AG08396 (cell line): ENCODE measurements at regions not wholly inside any gene's neighbourhood (a gene's known extent, or its start where the extent isn't known, plus 50 kb on each side); places are given as distances from the start of the nearest gene placed in this dataset.
A peak's percentile ranks its signal among the peaks of the same experiment; 100 is the strongest.
"Not testable (repeated sequence)": the region's sequence is repeated elsewhere in the genome, so short reads cannot be mapped to it uniquely, and the experiment has no call there.

ENCODE experiments used
- DNase-seq: peaks from one replicate; pipeline ENCODE4 v3.0.0; 2012; ENCODE audit warnings: low spot score, mixed read lengths

DNA sequence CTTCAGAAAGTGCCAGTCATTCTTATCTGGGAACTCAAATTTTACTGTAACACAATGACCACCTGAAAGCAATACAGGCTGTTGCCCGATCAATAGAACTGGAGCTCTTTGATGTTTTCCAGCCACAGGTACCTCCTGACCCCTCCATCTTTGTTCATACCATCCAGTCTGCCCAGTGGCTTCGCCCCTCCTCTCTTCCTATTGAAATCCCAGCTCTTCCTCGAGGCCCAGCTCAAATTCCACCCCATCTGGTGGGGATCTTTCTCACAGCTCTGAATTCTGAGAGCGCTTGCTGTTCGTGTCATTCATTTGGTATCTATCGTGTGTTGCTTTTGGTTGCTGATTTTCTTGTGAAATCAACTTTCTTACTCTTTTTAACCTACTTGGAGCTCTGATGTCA, 87.9 kb upstream of the CNKSR3 start:
- DNase-seq, result no peak

DNA sequence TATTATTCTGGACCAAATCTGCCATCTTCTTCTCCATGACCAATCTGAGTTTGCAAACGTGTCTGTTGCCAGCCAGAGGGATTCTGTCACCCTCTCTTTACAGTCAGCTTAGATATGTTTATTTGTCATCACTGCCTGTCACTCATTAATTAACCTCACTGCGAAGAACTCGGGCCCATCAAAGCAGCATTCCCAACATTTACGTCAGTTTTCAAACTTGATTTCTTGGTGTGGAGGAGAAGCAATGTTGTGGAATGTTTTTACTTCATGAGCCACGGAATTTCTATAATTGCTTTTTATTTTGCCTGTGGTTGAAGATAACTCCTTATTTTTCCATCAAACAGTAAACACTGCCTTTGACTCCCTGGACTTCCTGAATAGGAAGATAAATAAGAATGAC, 91.8 kb upstream of the CNKSR3 start:
- DNase-seq, result no peak

DNA sequence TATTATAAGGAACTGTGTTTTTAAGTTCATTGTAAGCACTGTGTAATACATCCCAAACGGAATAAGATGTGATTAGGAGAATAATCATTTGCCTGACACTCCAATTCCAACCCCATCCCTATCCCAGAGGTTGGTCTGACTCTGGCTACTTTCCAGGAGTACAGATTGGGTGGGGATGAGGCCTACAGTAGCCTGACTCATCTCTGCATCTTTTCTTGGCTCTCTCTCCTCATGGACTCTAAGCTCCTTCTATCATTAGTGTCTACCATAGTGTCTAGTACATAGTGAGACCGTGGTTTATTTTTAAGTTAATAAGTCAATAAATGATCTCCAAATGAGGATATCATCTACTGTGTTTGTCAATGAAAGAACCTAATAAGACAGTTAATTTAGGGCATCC, 92.2 kb upstream of the CNKSR3 start:
- DNase-seq, result no peak

DNA sequence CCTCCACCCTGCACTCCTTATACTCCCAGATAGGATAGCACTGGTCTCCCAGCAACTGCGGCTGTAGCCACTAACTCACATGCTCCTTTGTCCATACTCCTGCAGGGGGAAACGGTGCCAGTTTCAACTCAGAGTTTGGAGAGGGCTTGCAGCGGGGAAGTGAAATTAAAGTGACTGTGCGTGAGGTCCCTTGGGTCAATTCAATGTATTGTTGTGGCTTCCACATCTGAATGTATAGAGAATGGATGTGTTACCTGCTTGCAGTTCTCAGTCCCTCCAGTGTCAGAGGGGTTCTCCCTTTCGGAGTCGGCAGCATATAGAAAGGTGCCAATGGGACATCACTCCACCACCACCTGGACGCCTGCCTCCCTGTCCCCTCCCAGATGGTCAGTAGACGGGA, 93.6 kb upstream of the CNKSR3 start:
- no peak for DNase-seq

DNA sequence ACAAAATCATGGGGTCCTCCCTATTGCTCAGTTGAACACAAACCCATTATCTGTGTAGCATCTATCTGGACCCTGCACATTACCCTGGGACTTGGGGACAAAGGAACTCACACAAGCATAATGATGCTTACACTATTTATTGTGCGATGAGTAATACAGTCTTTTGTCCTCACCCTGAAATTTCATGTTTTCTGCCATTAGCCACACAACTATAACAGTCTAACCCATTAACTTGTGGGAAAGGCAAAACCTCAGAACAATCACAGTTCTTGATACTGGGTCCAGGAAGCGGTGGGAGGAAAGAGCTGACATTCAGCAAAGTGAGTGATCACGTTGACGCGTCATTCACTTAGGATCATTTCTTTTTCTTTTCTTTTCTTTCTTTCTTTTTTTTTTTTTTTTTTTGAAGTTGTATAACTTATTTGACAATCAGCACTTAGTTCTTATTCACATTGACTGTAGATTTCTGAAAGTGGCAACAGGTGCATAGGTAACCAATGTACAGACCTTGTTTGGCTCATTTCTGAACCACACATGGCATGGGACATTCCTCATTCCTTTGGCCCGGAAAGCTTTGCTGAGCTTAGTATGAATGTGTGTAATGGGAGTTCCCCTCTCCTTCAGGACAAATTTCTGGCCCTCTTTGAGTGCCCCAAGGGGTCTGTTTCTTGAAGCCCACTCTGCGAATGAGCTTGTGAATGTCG, 94.8 kb upstream of the CNKSR3 start:
- DNase-seq, result no peak

DNA sequence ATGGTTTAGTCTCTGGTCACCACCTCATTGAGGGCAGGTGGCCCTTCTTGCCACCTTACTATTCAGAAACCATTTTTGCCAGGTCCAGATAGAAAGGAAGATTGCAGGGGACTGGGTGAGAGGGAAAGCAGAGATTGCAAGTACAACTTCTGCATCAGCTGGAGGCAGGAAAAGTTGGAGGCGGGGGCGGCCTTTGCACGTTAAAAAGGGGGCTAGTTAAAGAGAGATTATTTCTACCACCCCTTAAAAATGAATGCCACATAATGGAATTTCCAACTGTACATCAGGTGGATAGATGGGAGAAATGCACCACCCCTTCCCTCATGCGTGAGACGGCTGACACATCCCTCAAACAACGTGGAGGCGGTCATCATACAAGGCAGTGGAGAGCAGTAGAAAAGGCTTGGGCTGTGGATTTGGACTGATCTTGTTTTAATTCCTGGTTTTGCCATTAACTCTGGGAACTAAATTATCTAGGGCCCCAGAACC, 95.4 kb upstream of the CNKSR3 start:
- DNase-seq, result no peak

DNA sequence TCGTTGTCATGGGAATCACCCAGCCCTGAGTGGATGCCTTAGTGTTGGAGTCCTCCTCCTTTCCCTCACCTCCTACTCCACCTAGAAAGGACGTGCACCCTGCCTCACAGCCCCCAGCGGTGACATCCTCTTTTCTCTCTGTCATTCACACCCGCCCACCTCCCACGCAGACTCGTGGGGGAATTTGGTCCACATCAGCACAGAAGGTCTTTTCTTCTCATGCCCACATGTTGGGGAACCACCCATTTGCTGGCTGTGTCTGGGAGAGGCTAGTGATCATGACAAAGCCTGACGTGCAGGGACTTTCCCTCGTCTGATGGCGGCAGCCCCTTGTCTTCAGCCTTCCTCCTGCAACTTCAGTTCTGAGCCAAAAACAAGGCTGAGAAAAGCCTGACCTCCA, 96.0 kb upstream of the CNKSR3 start:
- no peak for DNase-seq

DNA sequence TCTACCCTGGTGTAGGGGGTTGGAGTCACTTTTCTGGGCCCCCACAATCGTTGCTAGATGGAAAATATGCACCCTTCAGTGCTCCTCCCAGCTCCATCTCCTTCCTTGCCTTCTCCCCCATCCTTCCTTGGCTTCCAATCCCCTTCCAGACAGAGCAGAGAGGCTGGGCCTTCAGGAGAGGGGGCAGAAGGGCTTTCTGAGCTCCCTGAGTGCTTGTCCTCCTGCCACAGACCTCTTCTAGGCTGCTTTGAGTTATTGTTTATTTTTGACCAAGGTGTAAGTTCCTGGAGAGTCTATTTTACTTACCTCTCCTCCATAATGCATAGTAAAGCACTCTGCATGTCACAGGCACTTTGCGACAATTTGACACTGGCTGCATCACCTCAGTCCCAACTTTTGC, 96.4 kb upstream of the CNKSR3 start:
- no peak for DNase-seq

DNA sequence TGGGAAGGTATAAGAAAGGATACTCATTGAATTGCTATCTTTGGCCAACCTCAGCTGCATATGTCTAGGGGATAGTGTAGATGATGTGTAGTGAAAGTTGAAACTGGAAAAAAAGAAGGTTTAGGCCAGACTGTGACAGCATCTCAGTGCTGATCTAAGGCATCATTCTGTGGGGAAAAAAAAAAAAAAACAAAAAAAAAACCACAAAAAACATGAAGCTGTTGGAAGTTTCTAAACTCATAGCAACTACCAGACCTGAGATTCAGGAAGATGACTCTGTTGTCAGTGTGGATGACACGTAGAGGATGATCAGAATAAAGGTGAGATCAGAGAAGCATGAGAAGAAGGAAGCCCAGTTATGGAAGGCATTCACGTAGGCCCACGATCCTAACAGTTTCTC, 100.8 kb upstream of the CNKSR3 start:
- DNase-seq, result no peak

DNA sequence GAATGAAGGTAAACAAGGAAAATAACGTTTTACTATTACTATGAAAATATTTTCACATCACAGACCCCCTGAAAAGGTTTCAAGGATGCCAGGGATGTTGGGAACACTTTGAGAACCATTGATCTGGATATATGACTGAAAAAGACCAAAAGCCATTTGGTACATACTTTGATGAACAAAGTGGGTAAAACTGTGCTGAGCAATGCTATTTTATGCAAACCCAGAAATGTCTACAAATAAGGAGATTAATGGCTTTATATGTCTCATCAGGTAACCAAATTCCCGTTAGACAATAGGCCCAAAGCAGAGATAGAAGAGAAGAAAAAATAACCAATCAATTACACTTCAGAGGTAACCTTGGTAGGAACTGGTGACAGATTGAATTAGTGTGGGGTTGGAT, 101.4 kb upstream of the CNKSR3 start:
- DNase-seq, result no peak

DNA sequence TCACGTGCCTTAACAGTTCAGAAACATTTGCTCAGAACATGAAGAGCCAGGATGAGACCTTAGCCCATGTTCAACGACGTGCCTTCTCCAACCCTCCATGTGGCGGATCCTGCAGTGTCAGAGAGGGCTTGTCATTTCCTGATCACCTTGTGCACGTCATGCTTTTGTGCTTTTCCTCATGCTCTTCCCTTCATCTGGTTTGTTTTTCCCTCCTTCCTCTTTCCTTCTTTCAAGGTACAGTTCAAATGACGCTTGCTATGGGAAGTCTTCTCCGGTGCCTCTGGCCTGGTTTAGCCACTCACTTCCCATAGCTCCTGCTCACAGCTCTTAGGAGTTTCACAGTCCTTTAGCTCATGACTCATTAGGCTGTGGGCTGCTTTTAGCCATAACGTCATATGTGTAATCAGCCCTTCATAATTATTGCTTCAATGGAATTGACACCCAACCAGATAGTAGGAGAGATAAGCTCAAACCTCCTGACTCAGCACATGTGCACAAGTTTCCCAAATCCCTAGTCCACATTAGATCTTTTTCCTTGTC, 102.7 kb upstream of the CNKSR3 start:
- DNase-seq, result peak; percentile 40

DNA sequence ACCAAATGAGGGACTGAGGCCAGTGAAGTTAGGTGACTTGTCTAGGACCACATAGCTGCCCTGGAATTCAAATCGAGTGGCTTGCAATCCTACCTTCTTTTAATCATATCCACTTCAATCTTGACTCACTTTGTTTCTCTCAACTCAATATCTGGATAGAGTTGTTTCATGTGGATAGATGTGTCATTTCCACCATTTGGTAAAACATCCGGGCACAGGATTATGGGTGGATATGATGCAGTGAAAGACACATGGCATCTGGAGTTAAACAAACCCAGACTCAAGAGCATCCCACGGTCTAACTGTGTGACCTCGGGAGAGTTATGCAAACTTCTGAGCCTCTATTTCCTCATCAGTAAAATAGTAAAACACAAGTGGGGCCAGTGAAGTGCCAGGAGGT, 103.6 kb upstream of the CNKSR3 start:
- no peak for DNase-seq

DNA sequence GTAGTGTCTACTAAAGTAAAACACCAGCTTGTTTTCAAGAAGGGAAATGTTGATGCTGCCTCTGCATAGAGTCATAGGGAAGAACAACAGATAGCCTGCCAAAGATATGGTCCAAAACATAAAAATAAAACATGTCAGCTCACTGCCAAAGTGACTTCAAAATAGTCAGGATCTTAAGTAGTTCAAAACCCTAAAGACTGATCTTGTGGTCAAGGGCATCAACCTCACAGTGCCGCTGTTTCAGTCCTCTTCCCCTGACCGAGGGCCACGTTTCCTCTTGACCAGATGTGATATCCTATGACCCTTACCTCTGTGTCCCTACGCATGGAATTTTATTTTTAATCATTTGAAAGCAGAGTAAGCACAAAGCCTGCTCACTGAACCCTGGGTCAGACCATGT, 104.2 kb upstream of the CNKSR3 start:
- DNase-seq, result no peak

DNA sequence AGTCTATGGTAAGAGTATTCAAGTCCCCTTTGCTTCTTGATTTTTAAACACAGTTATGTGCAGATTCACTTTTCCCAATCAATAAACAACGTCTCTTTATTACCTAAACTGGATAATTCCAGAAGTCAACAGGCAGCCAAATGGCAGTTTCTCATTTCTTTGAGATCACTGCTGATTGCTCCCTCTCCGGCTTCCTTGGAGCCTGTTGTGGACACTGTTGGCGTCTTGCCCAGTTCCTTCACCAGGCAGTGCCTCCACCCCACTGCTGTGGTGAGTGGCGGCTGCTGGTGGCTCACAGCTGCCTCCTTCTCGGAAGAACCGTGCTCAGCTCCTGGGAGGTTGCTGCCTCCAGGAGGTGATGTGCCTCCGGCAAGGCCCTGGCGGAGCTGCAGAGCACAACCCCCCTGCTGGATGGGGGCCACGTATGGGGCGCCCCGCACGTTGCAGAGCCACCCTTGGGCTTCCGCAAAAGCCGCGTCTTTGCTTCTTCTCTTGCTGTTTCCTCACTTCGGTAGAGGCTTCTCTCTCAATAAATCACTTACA, 105.1 kb upstream of the CNKSR3 start:
- peak; percentile 69 for DNase-seq

DNA sequence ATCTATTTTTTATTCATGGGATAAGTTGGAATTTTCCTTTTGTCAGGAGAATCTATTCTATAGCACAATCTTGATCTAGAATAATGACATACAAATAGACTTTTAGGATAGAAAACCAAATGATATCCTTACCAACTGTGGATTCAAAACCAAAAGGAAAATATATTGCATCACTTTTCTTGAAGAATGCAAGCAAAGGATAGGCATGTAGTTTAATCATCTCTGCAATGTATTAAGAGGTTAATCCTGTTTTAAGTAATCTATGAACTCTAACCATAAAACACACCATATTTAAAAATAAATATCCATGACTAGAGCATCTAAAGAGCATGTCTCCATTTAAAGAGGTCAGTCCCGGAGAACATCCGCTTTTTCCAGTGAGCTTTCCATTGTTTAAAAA, 106.7 kb upstream of the CNKSR3 start:
- no peak for DNase-seq

DNA sequence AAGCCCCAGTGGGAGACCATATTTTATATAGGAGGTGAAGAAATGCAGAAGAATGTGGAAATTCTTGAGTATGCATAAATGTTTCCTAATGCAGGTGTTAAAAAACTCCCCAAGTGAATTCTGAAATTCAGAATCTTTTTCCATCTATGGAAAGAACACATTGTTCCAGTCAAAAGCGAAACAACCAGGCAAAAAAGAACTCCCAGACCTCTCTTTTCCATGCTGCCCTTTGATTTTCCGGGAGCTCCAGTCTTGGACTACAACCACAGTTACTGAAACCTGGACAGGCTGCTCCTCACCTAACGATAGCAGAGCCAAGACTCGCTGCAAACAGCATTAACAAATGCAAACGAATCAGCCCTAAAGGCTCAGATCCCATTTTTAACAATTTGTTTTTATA, 108.7 kb upstream of the CNKSR3 start:
- no peak for DNase-seq

DNA sequence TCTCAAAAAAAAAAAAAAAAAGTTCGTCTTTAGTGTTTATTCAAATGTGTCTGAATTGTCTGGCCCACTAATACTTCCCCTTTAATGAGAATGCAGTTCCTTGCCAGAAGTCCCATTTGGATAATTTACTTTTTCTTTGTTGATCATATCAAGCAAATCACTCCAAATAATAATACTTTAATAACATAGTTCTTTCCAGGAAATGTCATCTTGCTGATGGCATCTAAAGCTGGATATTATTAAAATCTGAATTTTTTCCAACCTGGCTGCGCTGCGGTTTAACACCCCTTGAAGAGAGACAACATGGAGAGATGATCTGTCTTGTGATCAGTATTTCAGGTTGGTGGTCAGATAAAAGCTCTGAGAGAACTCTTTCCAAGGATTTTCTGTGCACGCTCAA, 111.2 kb upstream of the CNKSR3 start:
- no peak for DNase-seq

DNA sequence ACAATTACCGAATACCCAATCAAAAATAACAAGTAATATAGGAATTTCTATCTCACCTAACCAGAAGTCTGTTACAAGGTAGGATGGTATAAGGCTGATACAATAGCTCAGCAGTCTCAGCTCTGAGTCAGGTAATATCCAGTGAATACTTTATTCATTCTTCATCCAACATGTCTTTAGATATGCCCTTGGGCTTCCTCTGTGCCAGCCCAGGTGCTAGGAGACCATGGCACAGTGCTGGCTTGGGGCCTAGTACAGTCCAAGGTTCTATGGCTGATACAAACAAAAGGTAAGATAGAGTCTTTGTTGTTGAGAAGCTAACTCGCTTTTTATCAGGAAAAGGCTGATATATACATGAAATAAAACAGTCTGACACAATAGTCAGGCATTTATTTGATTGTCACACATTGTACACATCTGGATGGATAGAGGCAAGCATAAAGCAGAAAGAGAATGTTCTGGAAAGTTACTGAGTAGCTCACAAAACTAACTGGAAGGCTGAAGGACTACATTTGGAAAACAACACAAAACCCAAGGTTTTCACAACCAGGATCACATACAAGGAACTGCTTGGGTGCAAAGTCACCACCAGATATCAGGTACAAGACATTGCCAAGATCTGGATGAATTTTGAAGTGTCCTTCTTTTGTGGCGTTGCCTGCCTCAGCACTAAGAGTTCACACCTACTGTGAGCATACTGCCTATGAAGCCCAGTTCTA, 110.4 kb upstream of the SCAF8 start:
- DNase-seq, result no peak

DNA sequence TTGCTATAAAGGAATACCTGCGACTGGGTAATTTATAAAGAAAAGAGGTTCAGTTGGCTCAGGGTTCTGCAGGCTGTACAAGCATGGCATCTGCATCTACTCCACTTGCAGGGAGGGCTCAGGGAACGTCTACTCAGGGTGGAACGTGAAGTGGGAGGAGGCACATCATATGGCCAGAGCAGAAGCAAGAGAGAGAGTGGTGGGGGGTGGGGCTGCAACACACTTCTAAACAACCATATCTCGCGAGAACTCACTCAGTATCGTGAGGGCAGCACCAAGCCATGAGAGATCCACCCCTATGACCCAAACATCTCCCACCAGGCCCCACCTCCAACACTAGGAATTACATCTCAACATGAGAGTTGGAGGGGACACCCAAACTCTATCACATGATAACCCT, 109.8 kb upstream of the SCAF8 start:
- no peak for DNase-seq

DNA sequence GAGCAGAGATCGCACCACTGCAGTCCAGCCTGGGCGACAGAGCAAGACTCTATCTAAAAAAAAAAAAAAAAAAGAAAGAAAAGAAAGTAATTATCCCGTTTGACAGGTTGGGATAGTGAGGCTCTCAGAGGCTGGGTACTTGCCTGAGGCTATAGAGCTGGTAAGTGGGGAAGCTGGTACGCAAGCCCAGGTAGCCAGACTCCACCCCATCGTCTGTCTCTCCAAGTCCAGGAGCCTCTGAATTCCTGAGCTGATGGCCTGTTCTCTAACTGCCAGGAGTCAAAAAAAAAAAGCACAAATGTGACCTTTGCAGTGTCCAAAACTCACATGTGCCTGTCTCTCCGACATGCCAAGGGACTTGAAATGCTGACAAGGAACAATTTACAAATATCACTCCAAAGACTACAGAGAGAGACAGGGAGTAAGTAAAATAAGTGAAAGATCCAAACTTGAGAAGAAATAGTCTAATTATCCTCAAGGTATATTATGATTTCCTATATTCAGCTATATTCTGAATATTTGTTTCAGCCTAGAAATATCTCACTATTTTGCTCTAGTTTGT, 109.1 kb upstream of the SCAF8 start:
- no peak for DNase-seq

DNA sequence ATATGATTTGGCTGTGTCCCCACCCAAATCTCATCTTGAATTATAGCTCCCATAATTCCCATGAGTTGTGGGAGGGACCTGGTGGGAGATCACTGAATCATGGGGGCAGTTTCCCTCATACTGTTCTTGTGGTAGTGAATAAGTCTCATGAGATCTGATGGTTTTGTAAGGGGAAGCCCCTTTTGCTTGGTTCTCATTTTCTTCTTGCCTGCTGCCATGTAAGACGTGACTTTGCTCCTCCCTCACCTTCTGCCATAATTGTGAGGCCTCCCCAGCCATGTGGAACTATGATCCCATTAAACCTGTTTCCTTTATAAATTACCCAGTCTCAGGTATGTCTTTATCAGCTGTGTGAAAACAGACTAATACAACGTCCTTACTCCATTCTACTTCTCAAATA, 108.5 kb upstream of the SCAF8 start:
- DNase-seq, result not testable (repeated sequence)

DNA sequence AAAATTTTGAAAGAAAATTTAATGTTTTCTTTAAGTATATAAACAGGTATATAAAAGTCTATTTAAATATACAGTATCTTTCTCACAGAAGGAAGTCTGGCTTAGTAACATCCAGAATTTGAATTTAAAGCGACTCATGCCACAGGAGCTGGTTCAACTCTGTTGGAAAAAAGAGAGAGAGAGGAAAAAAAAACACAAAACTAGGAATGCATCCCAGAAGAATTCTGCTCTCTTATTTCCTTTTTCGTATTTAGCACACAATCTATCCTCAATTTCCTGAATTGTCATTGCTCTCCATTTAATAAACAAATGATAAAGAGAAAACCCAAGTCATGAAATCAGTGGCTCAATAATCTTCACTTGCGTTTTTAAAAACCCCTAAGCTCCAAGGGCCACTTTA, 107.5 kb upstream of the SCAF8 start:
- no peak for DNase-seq

DNA sequence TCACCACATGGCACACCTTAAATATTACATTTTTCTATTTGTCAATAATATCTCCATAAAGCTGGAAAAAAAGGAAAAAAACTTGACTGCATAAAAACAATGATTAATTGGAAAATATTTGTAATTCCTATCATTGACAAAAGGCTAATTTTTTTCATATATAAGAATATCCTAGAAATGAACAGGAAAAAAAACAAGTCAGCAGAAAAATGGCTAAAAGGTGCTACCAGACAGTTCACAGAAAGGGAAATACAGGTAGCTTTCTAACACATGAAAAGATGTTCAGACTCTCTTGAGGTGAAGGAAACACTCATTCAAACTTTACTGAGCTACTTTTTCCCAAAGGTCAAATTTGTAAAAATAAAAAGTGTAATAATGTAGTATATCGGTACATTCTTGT, 104.1 kb upstream of the SCAF8 start:
- no peak for DNase-seq
